ENCODE measurements at regions not wholly inside any gene's neighbourhood (a gene's known extent, or its start where the extent isn't known, plus 50 kb on each side); places are given as distances from the start of the nearest gene placed in this dataset.

DNA sequence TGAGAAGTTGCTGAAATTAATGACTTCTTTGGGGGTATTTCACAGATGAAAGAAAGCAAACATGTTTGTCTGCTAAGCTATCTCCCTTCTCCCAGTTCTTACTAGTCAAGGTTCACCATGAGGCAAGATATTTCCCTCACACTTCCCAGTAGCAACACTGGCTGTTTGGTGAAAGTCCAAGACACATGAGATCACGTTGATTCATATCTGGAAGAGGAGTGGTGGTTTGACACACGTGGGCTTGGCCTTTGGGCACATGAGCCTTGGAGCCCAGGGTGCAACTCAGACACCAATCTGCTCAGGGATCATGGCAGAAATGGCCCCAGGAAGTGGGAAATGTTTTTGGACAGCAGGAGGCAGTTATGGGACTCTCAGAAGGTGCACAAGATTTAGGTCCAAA lies 66.1 kb upstream of the APCDD1 start:
- no peak for DNase-seq (ENCODE audit: low spot score)
- H3K9me3 Mint-ChIP-seq (ENCODE audit: low read depth): peaks cover 10% of the 10 kb centered on the region
- no peak overlapping the region for H3K27ac Mint-ChIP-seq (ENCODE audit: unreplicated experiment)
- H3K27me3 Mint-ChIP-seq (ENCODE audit: low read depth): no peaks in the 10 kb centered on the region
- H3K36me3 Mint-ChIP-seq (ENCODE audit: low read depth): peaks cover 2% of the 10 kb centered on the region
- H3K4me1 Mint-ChIP-seq (ENCODE audit: low read depth): peaks cover 4% of the 10 kb centered on the region
- no peak overlapping the region for H3K4me3 Mint-ChIP-seq (ENCODE audit: unreplicated experiment)
- TF ChIP-seq, protein P1, sequence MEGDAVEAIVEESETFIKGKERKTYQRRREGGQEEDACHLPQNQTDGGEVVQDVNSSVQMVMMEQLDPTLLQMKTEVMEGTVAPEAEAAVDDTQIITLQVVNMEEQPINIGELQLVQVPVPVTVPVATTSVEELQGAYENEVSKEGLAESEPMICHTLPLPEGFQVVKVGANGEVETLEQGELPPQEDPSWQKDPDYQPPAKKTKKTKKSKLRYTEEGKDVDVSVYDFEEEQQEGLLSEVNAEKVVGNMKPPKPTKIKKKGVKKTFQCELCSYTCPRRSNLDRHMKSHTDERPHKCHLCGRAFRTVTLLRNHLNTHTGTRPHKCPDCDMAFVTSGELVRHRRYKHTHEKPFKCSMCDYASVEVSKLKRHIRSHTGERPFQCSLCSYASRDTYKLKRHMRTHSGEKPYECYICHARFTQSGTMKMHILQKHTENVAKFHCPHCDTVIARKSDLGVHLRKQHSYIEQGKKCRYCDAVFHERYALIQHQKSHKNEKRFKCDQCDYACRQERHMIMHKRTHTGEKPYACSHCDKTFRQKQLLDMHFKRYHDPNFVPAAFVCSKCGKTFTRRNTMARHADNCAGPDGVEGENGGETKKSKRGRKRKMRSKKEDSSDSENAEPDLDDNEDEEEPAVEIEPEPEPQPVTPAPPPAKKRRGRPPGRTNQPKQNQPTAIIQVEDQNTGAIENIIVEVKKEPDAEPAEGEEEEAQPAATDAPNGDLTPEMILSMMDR (IDR thresholded peaks at IDR 0.05): no peak

DNA sequence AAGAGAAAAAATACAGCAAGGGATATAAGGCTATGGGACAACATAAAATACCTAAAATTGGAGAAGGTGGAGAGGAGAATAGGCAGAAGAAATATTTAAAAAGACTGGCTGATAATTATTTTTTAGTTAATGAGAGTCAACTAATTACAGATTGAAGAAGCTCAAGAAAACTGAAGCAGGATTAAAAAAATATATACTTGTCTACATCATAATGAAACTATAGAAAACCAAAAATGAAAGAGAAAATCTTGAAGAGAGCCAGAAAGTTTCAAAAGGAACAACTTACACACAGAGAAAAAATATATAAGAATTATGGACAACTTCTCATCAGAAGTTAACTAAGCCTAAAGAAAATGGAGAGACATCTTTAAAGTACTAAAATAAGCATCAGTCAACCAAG lies 62.9 kb upstream of the APCDD1 start:
- peaks cover 13% of the 10 kb centered on the region for H3K9me3 Mint-ChIP-seq (ENCODE audit: low read depth)
- H3K36me3 Mint-ChIP-seq (ENCODE audit: low read depth): peaks cover 2% of the 10 kb centered on the region
- H3K27me3 Mint-ChIP-seq (ENCODE audit: low read depth): no peaks in the 10 kb centered on the region
- no peak for DNase-seq (ENCODE audit: low spot score)
- no peak overlapping the region for H3K27ac Mint-ChIP-seq (ENCODE audit: unreplicated experiment)
- H3K4me3 Mint-ChIP-seq (ENCODE audit: unreplicated experiment): no peak overlapping the region
- TF ChIP-seq, protein P1 (IDR thresholded peaks at IDR 0.05): no peak
- peaks cover 8% of the 10 kb centered on the region for H3K4me1 Mint-ChIP-seq (ENCODE audit: low read depth)

DNA sequence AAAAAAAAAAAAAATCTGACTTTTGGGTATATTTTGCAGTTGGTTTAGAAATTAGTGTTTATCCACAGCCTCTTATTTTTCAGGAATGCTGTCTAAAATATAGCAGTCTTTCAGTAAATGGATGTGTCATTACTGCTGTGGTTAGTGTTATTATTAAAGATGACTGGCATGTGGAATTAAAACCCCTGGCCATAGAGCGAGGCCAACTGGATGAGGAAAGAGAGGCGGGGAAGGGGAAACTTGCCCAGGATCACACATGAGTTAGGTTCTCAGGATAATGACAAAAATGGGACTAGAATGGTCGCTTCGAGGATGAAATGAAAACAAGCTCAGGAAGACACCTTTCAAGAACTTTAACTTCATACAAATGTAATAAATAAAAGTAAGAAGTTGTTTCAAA lies 57.4 kb upstream of the APCDD1 start:
- Mint-ChIP-seq H3K4me3 (ENCODE audit: unreplicated experiment) (no peak overlapping the region), H3K9me3 (ENCODE audit: low read depth) (peaks cover 5% of the 10 kb centered on the region), H3K27ac (ENCODE audit: unreplicated experiment) (peak overlapping the region; percentile 3), H3K4me1 (ENCODE audit: low read depth) (peaks cover 20% of the 10 kb centered on the region), H3K36me3 (ENCODE audit: low read depth) (no peaks in the 10 kb centered on the region), H3K27me3 (ENCODE audit: low read depth) (peaks cover 2% of the 10 kb centered on the region)
- DNase-seq (ENCODE audit: low spot score): no peak
- TF ChIP-seq, protein P1 (IDR thresholded peaks at IDR 0.05): no peak

DNA sequence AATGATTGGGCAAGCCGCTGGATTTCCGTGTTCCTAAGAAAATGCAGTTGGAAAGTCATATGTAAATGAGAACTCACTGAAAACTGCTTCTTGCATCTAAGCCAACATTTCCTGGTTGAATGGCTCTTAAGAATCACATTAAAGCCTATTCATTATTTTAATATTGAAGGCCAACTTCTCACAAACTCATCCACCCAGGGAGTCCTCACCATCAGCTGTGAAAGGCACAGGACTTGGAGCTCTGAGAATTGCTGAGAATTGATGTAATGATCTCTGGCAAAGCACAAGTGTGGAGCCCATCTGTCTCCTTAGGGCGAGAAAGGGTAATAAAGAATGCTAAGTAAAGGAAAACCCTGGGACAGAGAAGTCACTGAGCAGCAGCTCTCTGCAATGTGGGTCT lies 55.9 kb upstream of the APCDD1 start:
- Mint-ChIP-seq H3K9me3 (ENCODE audit: low read depth) (peaks cover 5% of the 10 kb centered on the region), H3K27me3 (ENCODE audit: low read depth) (peaks cover 2% of the 10 kb centered on the region), H3K27ac (ENCODE audit: unreplicated experiment) (no peak overlapping the region), H3K4me3 (ENCODE audit: unreplicated experiment) (no peak overlapping the region), H3K4me1 (ENCODE audit: low read depth) (peaks cover 20% of the 10 kb centered on the region), H3K36me3 (ENCODE audit: low read depth) (no peaks in the 10 kb centered on the region)
- no peak for DNase-seq (ENCODE audit: low spot score)
- TF ChIP-seq, protein P1 (IDR thresholded peaks at IDR 0.05): no peak

DNA sequence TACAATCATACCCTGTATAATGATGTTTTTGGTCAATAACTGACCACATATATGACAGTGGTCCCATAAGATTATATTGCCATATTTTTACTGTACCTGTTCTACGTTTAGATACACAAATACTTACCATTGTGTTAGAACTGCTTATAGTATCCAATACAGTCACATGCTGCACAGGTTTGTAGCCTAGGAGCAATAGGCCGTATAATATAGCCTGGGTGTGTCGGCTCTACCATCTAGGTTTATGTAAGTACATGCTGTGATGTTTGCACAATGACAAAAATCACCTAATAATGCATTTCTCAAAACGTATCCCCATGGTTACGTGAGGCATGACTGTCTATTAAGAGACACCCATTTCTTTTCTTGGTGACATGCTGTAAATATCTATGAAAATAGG lies 55.0 kb upstream of the APCDD1 start:
- no peaks in the 10 kb centered on the region for H3K36me3 Mint-ChIP-seq (ENCODE audit: low read depth)
- H3K27ac Mint-ChIP-seq (ENCODE audit: unreplicated experiment): no peak overlapping the region
- DNase-seq (ENCODE audit: low spot score): no peak
- no peak overlapping the region for H3K4me3 Mint-ChIP-seq (ENCODE audit: unreplicated experiment)
- no peaks in the 10 kb centered on the region for H3K9me3 Mint-ChIP-seq (ENCODE audit: low read depth)
- H3K4me1 Mint-ChIP-seq (ENCODE audit: low read depth): peaks cover 20% of the 10 kb centered on the region
- TF ChIP-seq, protein P1 (IDR thresholded peaks at IDR 0.05): no peak
- peaks cover 2% of the 10 kb centered on the region for H3K27me3 Mint-ChIP-seq (ENCODE audit: low read depth)

Data from chondrocyte (in vitro differentiated cells).